ENCODE measurements at regions not wholly inside any gene's neighbourhood (a gene's known extent, or its start where the extent isn't known, plus 50 kb on each side); places are given as distances from the start of the nearest gene placed in this dataset.

GRCh38 chr22:49015993-49016908 is 811.4 kb downstream of the BRD1 start:
- no peak for TF ChIP-seq POLR2AphosphoS5 (IDR thresholded peaks at IDR 0.05; ENCODE audit: low read depth, low read length)
- no peak for TF ChIP-seq POLR2A (IDR thresholded peaks at IDR 0.05; ENCODE audit: low read depth, low read length)
- TF ChIP-seq TAF1 (IDR thresholded peaks at IDR 0.05; ENCODE audit: low read depth, low read length), result no peak
- TF ChIP-seq POU2F2 (IDR thresholded peaks at IDR 0.05; ENCODE audit: low read depth, low read length), result no peak
- no peak for TF ChIP-seq SPI1 (IDR thresholded peaks at IDR 0.05; ENCODE audit: low read depth, low read length)
- no peak for TF ChIP-seq PAX5 (IDR thresholded peaks at IDR 0.05; ENCODE audit: insufficient read depth, low read length, severe bottlenecking)

Data from GM12891 (cell line).